Sigmoid colon (tissue), 6 donors: ENCODE measurements at regions not wholly inside any gene's neighbourhood (a gene's known extent, or its start where the extent isn't known, plus 50 kb on each side); places are given as distances from the start of the nearest gene placed in this dataset.

Source experiments
- DNase-seq: peaks from one replicate; pipeline ENCODE4 v3.0.0-alpha.2; 2019
- H3K27ac ChIP-seq, 4 donors: fragments of 200-600 bp; sonication (generic); one replicate each; pipeline ENCODE4 v1.5.1; 2016 to 2019; ENCODE audit warnings: mild to moderate bottlenecking in 1 of 4
- H3K27me3 ChIP-seq, 3 donors: fragments of 200-600 bp; sonication (generic); one replicate each; pipeline ENCODE4 v1.5.1; 2019; ENCODE audit warnings: mild to moderate bottlenecking in 1 of 3
- H3K36me3 ChIP-seq, 4 donors: fragments of 200-600 bp; sonication (generic); one replicate each; pipeline ENCODE4 v1.5.1; 2016 to 2019
- H3K4me1 ChIP-seq, 4 donors: fragments of 200-600 bp; sonication (generic); one replicate each; pipeline ENCODE4 v1.5.1; 2017 to 2019
- H3K4me3 ChIP-seq, 4 donors: fragments of 200-600 bp; sonication (generic); one replicate each; pipeline ENCODE4 v1.5.1; 2017 to 2019; ENCODE audit warnings: mild to moderate bottlenecking in 2 of 4, moderate library complexity in 1 of 4
- H3K9me3 ChIP-seq, 4 donors: fragments of 200-600 bp in 3 of 4; sonication (generic) in 3 of 4; one replicate each; pipeline versions ENCODE4 v1.5.1 to v1.6.1; 2013 to 2019
- CTCF ChIP-seq, 4 experiments: fragments of 450-650 bp in 3 of 4; fragments of 200-600 bp in 1 of 4; IDR thresholded peaks; one replicate each; pipeline ENCODE4 v1.5.1; 2016 to 2019; ENCODE audit warnings: antibody characterized with exemption in 4 of 4, mild to moderate bottlenecking in 3 of 4, moderate library complexity in 2 of 4
- EP300 ChIP-seq, 4 donors: sonication (generic); formaldehyde crosslinking; IDR thresholded peaks; one replicate each; pipeline ENCODE4 v1.6.1; 2017; ENCODE audit warnings: antibody characterized with exemption in 4 of 4
- POLR2A ChIP-seq, 2 donors: fragments of 450-650 bp; IDR thresholded peaks; one replicate each; pipeline ENCODE4 v1.6.1; 2016; ENCODE audit warnings: antibody characterized with exemption in 2 of 2, mild to moderate bottlenecking in 2 of 2, moderate library complexity in 2 of 2
- POLR2AphosphoS5 ChIP-seq, 4 donors: sonication (generic); formaldehyde crosslinking; IDR thresholded peaks; one replicate each; pipeline ENCODE4 v1.6.1; 2017; ENCODE audit warnings: antibody characterized with exemption in 4 of 4
- WGBS, 2 donors: extraction: QIAGEN DNeasy Blood & Tissue Kit; methylation state at CpG; one replicate each; pipeline ENCODE4 v1.1.7; 2013; 5-methylcytosine and 5-hydroxymethylcytosine counted together
- intact Hi-C: fragments of 100-400 bp; cut with DNase I; formaldehyde crosslinking; loops from one replicate; pipeline ENCODE4 v1.15.1; 2023
- donor health status: healthy with polysubstance abuse.
- donor health status: healthy.

- WGBS, 2 donors, result 22 to 64% methylated on average over 2 of the region's 2 CpGs
- intact Hi-C loops, result no loop called here
- no peak for TF ChIP-seq POLR2A (IDR thresholded peaks at IDR 0.05)
- peaks cover 0 to 8% (median 3%) of the 10 kb centered on the region in 4 donors for H3K4me1 ChIP-seq
- no peak for DNase-seq
- no peak overlapping the region for H3K27ac ChIP-seq
- H3K27me3 ChIP-seq, result no peaks in the 10 kb centered on the region
- no peak overlapping the region for H3K4me3 ChIP-seq
- no peaks in the 10 kb centered on the region for H3K9me3 ChIP-seq
- H3K36me3 ChIP-seq, result no peaks in the 10 kb centered on the region
Measured at GRCh38 chr12:116353958-116354357, 76.5 kb upstream of the MED13L start.

GRCh38 chr12:116354534-116354933, 77.0 kb upstream of the MED13L start:
- Histone ChIP-seq H3K4me3 (no peak overlapping the region), H3K27ac (no peak overlapping the region), H3K27me3 (no peaks in the 10 kb centered on the region), H3K4me1 (peaks cover 0 to 14% (median 8%) of the 10 kb centered on the region in 4 donors), H3K36me3 (no peaks in the 10 kb centered on the region), H3K9me3 (no peaks in the 10 kb centered on the region)
- WGBS, 2 donors, result 93 to 95% methylated on average over 5 of the region's 5 CpGs
- TF ChIP-seq POLR2AphosphoS5 (IDR thresholded peaks at IDR 0.05) (no peak), POLR2A (IDR thresholded peaks at IDR 0.05) (no peak), CTCF (IDR thresholded peaks at IDR 0.05) (no peak), EP300 (IDR thresholded peaks at IDR 0.05) (no peak)
- no peak for DNase-seq
- intact Hi-C loops, result no loop called here

- Histone ChIP-seq H3K27ac (no peak overlapping the region), H3K36me3 (no peaks in the 10 kb centered on the region), H3K4me1 (peaks cover 0 to 18% (median 13%) of the 10 kb centered on the region in 4 donors), H3K4me3 (no peak overlapping the region), H3K27me3 (no peaks in the 10 kb centered on the region), H3K9me3 (no peaks in the 10 kb centered on the region)
- no peak for DNase-seq
- no peak for TF ChIP-seq CTCF (IDR thresholded peaks at IDR 0.05)
- TF ChIP-seq EP300 (IDR thresholded peaks at IDR 0.05), result no peak
- no peak for TF ChIP-seq POLR2AphosphoS5 (IDR thresholded peaks at IDR 0.05)
- TF ChIP-seq POLR2A (IDR thresholded peaks at IDR 0.05), result no peak
- intact Hi-C loops, result loop anchor here (5.0 kb wide), 1 partner anchor 102 kb away; no protein-coding TSS in a partner anchor
- 86 to 90% methylated on average over 15 of the region's 15 CpGs for WGBS, 2 donors
Measured at GRCh38 chr12:116354950-116355783, 77.7 kb upstream of the MED13L start.

GRCh38 chr12:116358536-116358892, 81.0 kb upstream of the MED13L start:
- WGBS, 2 donors, result 56 to 84% methylated on average over 3 of the region's 3 CpGs
- no peak overlapping the region for H3K4me3 ChIP-seq
- TF ChIP-seq POLR2A (IDR thresholded peaks at IDR 0.05) (no peak), POLR2AphosphoS5 (IDR thresholded peaks at IDR 0.05) (no peak), CTCF (IDR thresholded peaks at IDR 0.05) (no peak), EP300 (IDR thresholded peaks at IDR 0.05) (no peak)

GRCh38 chr12:116358893-116359761, 81.6 kb upstream of the MED13L start:
- Histone ChIP-seq H3K27ac (peak overlapping the region; percentile 71 to 82 (median 77)), H3K27me3 (no peaks in the 10 kb centered on the region), H3K36me3 (no peaks in the 10 kb centered on the region), H3K9me3 (no peaks in the 10 kb centered on the region), H3K4me1 (peaks cover 0 to 18% (median 13%) of the 10 kb centered on the region in 4 donors), H3K4me3 (no peak overlapping the region)
- intact Hi-C loops, result loop anchor here (2.0 to 5.0 kb wide), 2 partner anchors 38 to 98 kb away; no protein-coding TSS in a partner anchor
- 10 to 49% methylated on average over 10 of the region's 10 CpGs for WGBS, 2 donors
- TF ChIP-seq CTCF (IDR thresholded peaks at IDR 0.05), result no peak
- peak in 3 of 4 donors; percentile 32 to 57 (median 48) for TF ChIP-seq POLR2AphosphoS5 (IDR thresholded peaks at IDR 0.05)
- DNase-seq, result peak; percentile 96

More at GRCh38 chr12:116358536-116358892, 81.0 kb upstream of the MED13L start:
- DNase-seq, result no peak
- Histone ChIP-seq H3K9me3 (no peaks in the 10 kb centered on the region), H3K27ac (peak overlapping the region; percentile 71 to 82 (median 77)), H3K27me3 (no peaks in the 10 kb centered on the region), H3K36me3 (no peaks in the 10 kb centered on the region), H3K4me1 (peaks cover 0 to 18% (median 13%) of the 10 kb centered on the region in 4 donors)
- intact Hi-C loops, result loop anchor here (2.0 to 5.0 kb wide), 2 partner anchors 38 to 99 kb away; no protein-coding TSS in a partner anchor
